ENCODE measurements at regions not wholly inside any gene's neighbourhood (a gene's known extent, or its start where the extent isn't known, plus 50 kb on each side); places are given as distances from the start of the nearest gene placed in this dataset.

DNA sequence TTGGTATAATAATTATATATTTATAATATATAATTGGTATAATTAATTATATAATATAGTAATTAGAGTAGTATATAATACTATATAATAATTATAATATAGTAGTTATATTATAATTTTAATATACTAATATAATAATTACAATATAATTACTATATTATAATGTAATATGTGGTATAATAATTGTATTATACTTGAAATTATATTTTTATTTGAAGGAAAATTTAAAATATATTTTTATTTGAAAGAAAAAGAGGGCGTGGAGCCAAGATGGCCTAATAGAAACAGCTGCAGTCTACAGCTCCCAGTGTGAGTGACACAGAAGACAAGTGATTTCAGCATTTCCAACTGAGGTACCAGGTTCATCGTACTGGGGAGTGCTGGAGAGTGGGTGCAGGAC lies 365.9 kb downstream of the MMUT start:
- DNase-seq = no peak

GRCh38 chr6:49088631-49089030 lies 374.4 kb downstream of the MMUT start:
- no peak for DNase-seq

DNA sequence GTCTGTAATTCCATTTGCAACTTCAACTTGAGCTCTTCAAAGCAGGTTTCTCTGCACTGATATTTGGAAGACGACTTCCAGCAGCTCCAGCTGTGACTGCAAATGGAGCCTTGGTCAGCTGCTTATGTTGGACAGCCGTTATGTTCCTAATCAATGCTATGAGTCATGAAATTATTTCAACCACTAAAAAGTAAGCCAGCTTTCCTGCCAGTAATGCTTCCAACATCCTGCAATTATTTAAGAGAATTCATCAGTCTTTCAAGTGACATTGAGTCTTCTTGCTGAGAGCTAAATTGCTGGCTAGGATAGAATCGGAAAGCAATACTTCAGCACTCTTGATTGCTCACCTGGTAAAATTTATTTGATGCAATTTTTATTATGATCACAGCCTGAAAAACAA lies 375.7 kb downstream of the MMUT start:
- peak; percentile 8 for DNase-seq

- no peak for DNase-seq
These were observed 380.4 kb downstream of the MMUT start for GRCh38 chr6:49082611-49083010.

DNA sequence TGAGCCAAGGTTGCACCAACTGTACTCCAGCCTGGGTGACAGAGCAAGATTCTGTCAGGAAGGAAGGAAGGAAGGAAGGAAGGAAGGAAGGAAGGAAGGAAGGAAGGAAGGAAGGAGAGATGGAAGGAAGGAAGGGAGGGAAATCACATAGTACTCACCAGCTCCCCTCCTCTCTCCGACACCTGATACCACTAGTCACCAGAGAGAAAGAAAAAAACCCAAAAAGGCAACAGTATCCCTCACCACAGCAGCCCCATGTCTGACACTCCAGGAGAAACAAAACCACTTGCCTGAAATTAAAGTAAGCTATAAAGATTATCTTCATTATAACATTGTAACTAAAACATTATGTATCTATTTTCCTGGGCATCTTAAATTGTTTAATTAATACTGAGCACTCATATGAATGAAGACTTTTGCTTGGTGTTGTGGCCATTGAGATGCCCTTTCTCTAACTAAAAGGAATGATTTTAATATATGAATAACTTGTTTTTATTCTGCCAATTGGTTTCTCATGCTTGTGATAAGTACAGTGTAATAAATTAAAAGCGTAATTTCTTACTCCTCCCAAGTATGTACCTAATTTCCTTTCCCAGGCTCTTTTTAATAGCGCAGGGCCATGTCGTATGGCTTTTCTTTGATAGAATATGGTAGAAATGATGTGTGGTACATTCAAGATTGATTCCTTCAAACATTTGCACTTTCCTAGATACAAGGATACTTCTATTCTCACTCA lies 390.0 kb downstream of the MMUT start:
- DNase-seq = no peak

DNA sequence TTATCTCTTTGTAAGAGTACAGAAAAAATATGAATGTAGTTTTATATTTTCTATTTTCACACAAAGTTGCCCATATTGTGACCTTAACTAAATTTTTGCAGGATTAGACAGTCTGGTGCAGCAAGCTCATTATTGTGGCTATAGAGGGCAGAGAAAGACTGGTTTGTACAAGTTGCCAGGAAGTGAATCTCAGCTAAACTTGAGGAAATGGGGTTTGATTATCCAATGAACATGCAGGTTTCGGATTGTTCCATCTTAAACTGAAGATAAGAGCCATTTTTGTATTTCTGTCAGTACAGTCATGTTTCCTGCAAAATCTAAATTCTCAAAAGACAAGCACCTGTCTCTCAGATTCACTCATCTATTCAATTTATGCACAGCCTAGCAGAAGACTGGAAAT lies 390.9 kb downstream of the MMUT start:
- DNase-seq = no peak

DNA sequence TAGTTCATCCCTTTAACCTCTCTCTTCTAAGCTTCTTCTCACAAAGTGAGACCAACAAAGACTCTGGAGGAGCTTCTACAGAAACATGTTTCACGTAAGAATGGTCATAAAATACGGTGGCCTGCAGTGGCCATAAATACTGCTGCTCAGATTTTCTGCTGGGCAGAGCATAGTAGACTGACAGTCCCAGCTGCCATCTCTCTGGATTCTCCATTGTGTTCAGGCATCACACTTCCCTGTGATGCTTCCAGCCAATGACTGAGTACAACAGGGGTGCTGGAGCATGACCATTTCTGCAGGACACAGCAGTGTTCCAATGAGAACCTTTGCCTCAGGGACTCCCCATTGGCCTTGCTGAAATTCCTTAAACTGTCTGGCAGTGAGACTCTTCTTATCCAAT lies 392.6 kb downstream of the MMUT start:
- DNase-seq = no peak

- DNase-seq = no peak
These were observed 408.7 kb downstream of the MMUT start for GRCh38 chr6:49054311-49054710.

DNA sequence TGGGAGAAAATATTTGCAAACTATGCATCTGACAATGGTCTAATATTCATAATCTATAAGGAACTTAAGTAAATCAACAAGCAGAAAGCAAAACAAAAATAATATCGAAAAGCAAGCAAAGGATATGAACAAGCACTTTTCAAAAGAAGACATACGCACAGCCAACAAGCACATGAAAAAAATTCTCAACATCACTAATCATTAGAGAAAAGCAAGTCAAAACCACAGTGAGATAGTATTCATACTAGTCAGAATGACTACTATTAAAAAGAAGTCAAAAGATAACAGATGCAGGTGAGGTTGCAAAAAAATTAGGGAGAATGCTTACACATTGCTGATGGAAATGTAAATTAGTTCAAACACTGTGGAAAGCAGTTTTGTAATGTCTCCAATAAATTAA lies 410.2 kb downstream of the MMUT start:
- DNase-seq = no peak

- DNase-seq = no peak
These were observed 411.8 kb downstream of the MMUT start for GRCh38 chr6:49051281-49051680.

DNA sequence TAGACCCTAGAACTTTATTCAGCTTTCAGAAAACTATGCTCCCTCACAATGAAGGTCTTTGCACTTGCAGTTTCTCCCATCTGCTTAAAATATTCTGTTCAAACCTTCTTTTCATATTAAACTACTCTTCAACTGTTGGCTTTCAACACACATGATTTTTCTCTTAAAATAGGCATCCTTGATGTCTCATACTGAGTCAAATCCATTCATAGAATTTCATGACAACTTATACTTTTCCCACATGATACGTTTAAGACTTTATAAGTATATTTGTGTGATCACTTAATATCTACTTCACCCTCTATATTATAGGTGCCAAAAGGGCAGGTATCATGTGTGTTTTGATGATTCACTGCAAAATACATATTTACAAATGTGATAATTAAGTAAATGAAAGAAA lies 412.5 kb downstream of the MMUT start:
- no peak for DNase-seq

DNA sequence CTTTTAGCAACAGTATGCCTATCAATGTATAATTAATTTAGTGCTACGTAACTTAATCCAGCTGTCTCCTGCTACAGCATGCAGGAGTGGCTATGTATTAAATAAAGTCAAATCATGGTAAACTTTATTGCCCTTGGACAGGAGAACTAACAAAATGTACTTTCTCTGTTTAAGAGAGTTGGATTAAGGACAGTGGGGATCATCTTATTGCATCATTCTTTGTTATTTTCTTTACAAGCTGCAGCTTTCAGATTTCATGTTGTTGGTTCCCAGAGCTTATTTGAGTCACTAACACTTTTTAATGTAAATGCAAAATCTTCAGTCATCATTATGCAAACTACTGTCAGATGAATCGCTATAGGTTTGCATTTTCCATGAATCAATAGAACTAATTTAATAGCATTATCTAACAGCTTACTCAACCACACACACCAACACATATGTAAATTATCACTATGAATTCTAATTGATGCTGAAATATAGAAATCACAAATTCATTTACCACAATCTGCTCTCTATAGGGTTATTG lies 424.7 kb downstream of the MMUT start:
- no peak for DNase-seq

- no peak for DNase-seq
These were observed 432.6 kb downstream of the MMUT start for GRCh38 chr6:49030251-49031020.

DNA sequence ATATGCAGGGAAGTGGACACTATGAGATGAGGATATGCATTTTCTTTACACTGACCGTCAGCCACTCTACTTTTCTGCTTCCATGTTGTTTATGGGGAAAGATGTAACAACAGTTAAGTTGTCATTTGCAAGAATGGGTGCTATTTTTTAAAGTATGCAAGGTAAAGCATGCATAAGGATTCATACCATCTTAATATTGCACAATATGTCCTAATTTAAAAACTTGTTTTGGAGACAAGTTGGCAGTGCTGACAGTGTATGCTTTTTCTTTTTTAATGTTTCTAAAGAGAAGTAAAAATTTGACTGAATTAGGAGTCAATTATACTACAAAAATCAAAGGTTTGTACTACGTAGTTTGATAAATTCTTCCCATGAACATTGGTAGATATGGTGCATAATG lies 435.4 kb downstream of the MMUT start:
- DNase-seq = no peak

- DNase-seq = no peak
These were observed 437.5 kb downstream of the MMUT start for GRCh38 chr6:49025273-49026240.

DNA sequence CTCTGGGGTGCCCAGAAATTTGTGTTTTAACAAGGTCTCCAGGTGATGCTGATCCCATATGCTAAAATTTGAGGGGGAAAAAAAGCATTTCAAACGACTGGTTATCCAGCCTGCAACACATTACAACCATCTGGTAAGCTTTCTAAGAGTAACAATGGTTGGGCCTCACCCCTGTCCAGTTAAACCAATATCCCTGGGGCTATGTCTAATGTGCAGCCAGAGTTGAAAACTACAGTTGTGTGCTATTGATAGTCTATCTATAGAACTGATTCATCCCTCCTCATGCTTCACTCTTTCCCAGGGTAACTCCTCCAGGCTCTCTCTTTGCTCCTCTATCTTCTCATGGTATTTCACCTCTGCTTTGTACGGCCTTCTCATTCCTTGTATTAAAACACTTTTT lies 458.3 kb downstream of the MMUT start:
- DNase-seq = no peak

- DNase-seq = peak; percentile 48
These were observed 459.7 kb downstream of the MMUT start for GRCh38 chr6:49003348-49003747.

GRCh38 chr6:49001856-49002541 lies 461.1 kb downstream of the MMUT start:
- DNase-seq = no peak

DNA sequence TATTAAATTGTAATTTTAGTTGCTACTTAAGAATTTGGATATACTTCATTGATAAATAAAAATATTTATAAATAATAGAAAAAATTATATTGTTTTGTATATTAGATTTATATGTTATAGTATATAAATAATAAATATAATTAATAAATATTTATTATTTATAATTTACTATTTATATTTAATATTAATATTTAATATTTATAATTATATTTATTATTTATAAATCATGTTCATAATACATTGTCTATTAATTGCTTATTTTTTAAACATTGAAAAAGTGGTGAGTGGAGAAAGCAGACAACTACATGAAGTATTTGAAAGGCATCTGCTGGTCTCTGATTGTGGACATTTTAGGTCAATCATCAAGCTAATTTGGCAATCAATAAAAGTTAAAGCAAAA lies 464.5 kb downstream of the MMUT start:
- no peak for DNase-seq

GRCh38 chr6:48996461-48997119 lies 466.5 kb downstream of the MMUT start:
- no peak for DNase-seq

DNA sequence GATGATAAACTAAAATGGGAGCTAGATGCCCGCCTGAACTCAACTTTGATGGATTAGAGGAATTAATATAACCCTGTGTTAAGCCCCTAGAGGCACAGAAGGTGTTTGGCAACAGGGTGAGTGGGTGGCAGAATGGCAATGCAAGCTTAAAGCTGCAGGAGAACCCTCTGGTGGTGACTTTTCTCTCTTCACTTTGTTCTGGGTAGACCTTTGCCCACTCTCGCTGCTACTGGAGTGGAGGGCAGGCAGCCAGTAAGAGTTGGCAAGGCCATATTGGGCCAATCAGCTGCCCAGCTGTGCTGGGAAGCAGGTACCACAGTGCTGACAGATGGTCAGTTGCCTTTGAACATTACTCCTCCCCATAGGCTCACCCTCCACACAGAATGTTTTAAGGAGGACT lies 468.2 kb downstream of the MMUT start:
- DNase-seq = no peak

DNA sequence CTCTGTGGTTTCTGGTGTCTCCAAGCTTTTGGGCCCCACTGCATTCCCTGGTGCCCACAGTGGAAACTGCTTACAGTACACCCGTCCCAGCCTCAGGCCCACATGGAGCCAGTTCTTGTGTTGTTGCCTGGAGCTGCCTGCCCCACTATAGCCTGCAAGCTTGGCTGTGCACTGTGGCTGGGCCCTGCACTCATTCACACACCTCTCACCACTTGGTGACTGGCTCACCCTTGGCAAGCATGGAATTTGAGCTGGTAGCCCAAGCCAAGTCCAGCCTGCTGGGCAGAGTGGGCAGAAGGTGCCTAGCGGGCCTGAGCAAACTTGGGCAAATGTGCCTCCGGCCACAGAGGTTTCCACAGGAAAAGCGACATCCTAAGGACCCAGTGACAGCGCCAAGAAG lies 472.3 kb downstream of the MMUT start:
- no peak for DNase-seq

Measured in COR-L47 (cell line).